HG02970 (cell line): ENCODE measurements at regions not wholly inside any gene's neighbourhood (a gene's known extent, or its start where the extent isn't known, plus 50 kb on each side); places are given as distances from the start of the nearest gene placed in this dataset.

Experiments used
- ATAC-seq: cut with Tn5 transposase; IDR thresholded peaks from one replicate; pipeline ENCODE4 v1.9.1; 2021; ENCODE audit warnings: mild to moderate bottlenecking, moderate library complexity, moderate number of reproducible peaks; ENCODE audit not compliant: unreplicated experiment, low FRiP score

DNA sequence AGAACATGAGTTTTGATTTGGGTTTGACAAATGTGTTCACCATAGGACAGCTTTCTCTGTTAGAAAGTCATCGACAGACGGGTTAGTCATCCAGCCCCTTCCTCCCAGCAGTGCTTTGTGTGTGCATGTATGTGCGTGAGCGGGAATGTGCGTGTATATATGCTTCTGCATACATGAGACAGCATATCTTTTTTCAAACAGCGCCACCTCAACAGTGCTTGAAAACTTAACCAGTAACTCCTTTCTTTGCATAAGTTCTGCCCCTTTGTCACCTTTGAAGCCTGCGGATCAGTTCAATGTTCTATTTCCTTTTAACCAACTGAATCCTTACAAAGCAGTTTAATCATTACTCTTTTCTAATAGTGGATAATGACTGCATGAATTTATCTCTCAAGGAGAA is 351.4 kb downstream of the LPIN1 start:
- ATAC-seq: no peak

DNA sequence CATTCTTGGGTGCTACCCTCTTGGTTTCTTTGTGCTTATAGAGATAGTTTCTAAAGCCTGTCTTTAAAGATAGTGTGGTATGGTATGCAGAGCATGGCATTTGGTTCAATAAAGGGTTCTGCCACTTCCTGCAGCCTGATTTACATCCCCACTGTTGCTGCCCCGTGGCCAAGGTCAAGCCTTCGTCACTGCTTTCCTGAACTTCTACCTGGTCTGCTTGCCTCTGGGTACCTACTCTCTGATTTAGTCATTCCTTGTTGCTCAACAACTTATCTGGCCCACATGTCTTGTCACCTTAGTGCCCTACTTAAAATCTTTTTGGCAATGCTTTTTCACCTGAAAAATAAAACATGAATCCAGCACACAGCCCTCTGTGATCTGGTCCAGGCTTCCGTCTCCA is 352.9 kb downstream of the LPIN1 start:
- ATAC-seq: no peak

DNA sequence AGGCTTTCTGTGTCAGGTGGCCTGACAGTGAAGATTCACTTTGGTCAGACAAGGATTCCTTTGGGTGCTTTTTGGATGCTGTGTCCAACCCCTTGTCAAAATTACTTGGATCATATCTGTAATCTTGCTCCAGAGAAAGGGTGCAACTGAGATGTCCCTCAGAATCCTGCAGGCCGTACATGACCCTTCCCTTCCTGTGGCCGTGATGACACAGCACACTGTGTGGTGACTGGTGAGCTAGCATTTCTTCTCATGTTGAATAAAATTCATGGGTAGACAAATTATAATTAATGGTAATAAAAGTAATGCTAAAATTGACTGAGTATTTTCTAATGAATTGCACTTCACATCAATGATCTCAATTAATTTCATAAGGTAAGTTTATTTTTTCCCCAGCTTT is 356.2 kb downstream of the LPIN1 start:
- no peak for ATAC-seq

DNA sequence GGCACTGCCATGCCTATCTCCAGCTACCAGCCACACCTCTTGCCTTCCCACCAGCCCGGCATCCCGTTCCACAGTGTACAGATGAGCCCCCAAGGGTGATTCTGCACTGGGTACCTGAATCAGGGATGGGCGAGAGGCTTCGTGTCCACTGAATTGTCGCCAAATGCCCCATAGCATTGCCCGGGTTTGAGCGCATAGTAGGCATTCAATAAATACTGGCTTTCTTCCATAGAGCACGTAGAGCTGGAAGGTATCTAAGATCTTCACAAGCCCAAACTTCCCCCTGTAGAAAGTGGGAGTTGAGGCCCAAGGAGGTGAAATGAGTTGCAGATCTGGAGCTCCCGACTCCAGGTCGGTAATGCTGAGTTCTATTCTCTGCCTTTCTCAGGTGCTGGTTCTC is 358.7 kb downstream of the LPIN1 start:
- ATAC-seq: no peak

DNA sequence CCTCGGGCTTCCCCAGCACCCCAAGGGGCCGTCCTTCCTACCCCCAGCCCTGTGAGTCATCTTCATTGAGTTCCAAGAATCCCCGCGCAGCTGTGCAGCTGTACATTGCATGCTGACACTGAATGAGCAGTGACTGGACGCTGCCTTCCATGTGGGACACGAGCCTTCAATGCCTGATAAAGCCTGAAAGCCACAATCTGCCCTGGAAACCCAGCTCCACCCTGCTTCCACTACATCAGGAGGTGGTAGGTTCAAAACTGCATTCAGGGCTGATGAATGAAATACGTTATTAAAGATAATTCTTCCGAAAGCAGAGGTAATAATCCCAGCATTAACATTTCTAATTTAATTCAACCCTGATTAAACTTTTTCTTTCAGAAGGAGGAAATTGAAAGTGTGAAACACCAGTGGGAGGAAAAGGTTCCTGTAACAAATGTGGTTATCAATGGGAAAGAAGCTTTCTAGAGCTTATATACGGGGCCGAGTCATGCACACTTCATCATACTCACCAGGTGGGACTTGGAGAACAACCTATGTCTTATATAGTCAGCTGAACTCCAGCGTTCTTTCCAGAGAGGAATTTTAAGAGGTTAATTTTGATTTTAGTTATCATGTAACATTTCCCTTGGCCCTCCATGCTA is 360.1 kb downstream of the LPIN1 start:
- ATAC-seq: no peak

DNA sequence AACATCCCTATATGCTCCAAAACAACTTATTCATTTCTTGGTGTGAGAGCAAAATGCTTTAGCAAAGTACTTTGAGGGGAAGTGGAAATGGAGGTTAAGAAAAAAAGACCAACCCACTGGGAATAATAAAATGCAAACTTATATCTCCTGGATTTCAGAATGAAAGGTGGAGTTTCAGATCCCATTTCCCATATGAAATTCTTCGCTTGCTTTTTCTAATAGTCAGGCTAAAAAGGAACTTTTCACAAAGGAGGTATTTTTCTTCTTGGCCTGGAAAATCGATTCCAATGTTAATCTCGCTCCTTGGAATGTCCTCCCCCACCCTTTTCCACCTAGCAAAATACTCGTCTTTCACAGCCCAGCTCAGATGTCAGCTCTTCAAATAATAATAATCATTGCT is 360.9 kb downstream of the LPIN1 start:
- no peak for ATAC-seq

DNA sequence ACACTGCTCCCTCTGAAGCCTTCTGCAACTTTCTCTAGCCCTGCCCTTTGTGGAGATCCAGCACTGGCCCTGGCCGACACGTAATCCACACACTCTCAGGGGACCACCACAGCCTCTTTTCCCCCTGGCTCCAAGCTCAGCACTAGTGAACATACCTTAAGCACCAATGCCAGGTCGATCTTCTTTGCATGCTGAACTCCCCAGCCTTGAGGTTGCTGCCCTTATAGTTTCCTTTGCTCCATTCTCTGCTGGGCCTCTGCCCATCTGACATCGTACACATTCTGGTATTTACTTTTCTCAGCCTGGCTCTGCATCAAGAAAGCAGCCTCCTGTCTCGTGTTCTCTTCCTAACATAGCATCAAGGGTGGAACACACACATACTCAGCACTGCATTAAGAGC is 361.5 kb downstream of the LPIN1 start:
- no peak for ATAC-seq

DNA sequence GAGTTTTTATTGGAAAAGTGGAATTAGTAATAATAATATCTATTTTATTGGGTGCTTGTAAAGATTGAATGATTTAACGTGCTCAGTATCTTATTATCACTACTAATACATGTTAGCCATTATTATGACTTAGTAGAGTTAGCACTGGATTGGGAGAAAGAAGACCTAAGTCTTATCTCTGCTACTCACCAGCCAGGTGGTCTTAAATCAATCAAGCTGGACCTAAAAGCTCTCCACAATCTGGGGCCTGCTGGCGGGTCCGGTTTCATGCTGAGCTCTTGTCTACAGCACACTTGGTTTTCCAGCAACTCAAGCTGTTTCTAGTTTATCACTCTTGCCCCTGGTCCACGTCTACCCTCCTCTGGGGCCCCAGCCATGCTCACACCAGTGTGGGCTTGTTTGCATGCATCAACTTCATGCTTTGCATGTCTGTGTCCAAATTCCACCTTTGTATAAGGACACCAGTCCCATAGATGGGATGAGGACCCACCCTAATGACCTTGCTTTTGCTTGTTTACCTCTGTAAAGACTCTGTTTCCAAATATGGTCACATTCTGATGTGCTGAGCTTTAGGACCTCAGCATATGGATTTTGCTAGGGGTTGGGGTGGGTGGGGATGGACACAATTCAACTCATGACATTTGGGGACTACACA is 363.1 kb downstream of the LPIN1 start:
- no peak for ATAC-seq

DNA sequence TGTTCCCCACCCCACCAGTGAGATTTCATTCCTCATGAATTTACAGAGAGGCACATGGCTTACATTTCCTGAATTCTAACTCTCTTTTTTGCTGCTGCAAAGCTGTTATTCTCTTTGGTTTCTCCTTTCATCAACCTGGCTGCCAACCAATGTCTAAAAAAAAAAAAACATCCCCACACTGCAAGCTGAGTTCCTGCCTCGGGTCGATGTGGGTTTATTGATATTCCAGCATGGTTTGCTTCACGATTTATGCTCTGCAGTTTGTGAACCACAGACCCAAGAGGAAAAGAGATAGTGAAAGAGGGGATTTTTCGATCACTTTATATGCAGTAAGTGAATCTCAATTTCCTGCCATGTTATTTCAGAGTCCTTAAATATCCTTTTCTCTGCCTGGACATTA is 363.6 kb downstream of the LPIN1 start:
- ATAC-seq: no peak

DNA sequence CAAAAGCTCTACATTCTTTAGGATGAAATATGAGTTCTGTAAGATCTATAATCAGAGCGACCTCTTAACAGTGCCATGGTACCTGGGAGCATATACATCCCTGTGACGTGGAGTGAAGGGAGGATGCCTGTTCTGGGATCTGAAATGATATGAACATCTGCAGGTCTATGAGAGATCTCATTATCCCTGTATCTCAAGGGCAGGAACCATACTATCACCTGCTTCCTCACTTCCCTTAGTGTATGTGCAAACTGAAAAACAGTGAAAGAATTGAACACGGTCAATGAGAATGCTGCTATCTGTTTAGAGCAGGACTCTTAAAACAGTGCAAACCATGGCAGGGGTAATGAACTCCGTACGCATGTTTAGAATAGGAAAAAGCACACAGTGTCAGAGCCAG is 364.0 kb downstream of the LPIN1 start:
- ATAC-seq: no peak

DNA sequence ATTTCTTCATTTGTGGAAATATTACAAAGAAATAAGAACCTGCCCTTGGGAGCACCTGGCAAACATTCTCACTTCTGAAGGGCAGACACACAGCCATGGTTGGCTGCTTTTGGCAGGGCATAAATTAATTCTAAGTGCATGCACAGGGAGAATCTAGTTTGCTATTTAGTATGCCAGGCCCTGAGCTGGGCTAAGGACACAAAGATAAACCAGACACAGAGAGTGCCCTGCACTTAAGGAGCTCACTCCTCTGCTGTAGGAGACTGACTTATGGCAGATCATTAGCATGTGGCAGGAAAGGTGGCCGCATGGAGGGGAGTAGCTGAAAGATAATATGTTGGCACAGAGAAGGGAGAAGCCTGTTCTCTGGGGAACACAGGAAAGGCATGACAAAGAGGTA is 367.0 kb downstream of the LPIN1 start:
- no peak for ATAC-seq

DNA sequence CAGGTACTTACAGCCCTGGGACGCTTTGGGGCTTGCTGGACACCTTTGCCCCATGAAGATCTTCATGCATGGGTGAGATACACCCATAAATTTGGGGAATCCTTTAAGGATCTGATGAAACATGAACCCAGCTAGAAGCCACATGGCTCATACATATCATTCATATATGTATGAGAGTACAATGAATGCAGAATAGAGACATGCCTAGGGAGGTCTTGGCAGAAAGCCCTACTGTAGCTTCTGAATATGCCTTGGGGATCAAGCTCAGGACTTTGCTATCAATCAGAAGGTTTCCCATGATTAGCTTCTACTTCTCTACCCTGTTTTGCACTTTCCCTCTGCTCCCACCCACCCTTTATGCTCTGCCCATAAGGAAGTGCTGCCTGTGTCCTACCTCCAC is 368.4 kb downstream of the LPIN1 start:
- no peak for ATAC-seq

DNA sequence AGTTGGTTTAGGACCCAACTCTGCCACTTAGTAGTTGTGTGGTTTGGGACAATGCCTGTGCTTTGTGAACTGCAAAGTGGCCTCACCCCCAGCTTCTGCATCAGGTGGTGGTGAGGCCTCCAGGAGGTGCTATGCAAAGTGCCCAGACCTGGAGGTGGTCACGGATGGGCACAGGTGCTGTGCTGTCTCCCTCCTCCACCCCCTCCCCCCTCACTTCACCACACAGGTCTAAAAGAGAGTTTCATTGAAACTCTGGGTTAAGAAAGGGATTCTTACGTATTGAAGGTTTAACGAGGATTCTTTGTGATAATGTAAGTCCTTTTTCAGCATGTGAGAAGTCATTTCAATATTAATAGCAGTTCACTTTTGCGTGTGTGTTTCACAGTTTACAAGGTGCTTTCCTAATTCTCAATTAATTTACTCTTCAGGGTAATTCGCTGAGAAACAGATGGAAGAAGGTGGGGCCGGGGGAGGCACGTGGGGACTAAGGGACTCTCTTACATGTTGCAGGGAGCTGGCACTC is 369.9 kb downstream of the LPIN1 start:
- no peak for ATAC-seq

DNA sequence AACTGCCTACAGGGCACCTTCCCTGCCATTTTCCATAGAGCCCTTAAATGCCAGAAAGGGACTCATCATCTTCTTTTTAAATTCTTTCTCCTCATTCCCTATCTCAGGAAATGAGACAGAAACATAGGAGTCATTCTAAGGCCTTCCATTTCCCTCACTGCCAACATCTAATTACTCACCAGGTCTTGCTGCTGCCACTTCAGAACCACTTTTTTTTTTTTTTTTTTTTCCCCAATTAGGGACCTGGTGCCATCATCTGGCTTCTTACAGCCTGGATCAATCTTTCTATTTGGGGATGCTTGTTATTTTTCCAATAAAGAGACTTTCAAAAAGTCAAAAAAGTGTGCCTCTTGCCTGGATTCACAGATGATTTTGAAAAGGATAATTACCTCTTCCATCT is 373.4 kb downstream of the LPIN1 start:
- no peak for ATAC-seq

DNA sequence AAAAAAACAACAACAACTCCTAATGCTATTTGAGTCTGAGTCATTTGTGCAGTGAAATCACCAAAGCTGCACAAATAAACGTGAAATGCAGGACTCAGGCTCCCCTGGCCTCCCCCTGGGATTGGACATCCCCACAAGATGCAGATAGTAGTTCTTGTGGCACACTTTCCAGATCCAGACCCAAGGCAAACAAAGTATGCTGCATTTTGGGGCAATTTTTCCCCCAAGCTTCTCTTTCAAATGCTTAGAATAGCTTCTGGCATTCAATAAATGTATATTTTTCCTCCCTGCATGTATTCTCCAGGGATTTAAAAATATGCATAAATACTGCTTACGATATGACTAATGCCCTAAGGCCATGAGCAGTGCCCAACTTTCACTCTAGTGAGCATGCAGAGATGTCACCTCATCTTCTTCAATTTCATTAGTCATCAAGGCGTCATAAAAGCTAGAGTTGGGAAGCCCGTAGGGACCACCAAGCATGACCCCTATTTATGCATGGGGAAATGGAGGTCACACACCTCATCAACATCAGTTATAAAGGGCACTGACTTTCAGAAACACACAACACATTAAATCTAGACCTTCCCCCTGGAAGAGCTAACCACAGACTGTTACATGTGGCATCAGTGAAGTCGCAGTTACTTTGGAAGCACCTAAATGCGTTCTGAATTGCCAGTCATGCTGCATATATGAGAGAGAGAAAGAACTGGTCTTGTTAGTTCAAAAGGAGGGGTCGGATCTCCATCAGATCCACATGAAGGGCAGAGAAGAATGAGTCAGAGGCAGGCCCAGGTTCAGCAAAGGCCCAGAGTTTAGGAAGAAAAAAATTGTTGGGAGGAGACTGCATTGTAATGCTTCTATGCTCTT is 374.1 kb downstream of the LPIN1 start:
- ATAC-seq: no peak

DNA sequence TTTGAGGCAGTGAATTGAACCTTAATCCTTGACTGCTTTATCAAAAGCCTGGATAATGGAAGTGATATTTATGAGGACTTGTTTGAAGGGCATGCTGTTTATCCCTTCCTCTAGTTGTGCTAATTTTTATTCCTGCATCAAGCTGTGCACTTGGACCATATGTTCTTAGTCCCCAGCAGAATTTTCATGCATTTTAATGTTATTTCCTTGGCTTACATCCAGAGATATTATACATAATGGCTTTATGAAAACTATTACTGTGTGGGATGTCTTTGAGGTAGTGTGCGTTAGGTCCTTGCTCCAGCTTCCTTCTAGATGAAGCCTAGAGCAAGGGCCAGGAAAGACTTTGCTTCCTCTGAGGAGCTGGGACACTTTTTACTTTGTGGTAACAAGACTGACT is 378.4 kb downstream of the LPIN1 start:
- no peak for ATAC-seq

DNA sequence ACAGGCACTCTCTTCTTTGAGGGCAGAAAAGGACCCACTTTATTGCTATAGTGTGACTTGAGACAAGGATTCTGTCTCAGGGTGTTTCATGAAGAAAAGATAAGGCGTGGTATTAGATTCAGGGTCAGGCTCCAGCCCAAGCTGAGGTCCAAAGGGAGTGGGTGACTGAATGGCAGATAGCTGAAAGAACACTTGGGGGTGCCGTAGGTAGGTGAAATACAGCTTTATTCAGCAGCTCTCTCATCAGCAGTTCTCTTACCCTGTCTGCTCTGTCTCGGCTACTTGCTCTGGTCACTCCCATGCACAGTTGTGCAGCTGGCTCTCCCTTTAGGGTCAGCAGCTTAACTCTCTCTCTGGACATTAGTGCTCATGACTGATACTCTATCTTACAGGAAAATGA is 379.9 kb downstream of the LPIN1 start:
- no peak for ATAC-seq

DNA sequence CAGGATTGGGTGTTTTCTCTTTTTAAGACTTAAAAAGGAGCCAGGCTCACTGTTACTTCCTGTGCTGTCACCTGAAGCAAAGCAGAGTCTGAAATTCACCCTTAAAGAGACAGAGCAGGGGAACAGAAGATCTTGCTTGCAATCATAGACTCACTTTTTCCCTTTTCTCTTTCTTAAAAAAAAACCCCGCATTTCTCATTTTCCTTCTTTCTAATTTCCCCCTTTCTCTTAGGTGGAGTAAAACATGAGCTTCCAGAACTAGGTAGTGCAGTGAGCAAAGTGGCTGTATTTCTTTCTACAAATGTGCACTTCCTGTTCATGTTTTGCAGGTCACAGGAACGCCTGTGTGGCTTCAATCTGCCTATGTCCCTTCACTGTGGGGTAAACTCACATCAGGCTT is 381.2 kb downstream of the LPIN1 start:
- ATAC-seq: no peak

DNA sequence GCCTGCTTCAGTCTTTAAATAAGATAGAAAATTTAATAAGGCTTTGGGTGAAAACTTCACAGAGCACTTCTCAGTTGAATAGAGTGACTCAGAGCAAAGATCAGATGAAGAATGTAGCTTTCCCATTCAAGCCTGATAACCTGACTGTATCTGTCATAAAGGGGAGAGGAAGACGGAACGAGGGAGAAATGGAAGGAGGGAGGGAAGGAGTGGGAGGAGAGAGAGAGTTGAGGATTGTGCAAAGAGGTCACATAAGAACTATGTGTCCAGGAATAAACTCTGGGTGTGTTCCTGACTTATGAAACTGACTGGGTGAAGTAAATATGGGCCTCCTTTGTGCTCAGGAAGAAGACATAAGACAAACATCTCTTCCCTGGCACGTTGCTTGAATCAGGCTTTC is 385.5 kb downstream of the LPIN1 start:
- no peak for ATAC-seq

DNA sequence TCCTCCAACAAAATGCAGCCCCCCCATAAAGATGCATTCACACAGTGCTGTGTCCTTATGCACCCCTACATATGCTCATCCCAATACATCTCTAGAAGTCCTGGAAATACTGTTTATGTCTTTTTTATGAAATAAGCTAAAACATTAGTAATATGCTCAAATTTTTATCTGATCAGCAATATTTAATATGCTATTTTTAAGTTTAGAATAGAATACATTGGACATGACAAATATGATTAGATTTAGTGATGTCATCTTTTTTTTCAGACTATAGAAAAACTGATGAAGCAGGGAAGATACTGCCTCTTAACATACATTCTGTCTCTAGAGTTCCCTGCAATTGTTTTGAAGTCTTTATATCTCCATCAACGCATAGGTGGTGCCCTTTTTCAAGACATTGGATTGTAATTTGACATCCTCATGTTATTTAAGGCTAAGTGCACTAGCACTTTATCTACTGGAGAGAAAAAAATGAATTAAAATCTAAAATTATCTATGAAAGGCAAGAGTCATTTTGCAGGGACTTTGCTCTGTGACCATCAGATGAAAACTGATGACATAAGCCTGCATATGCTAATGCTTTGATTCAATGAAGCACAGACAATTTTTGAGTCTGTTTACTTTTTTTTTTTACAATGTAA is 395.3 kb downstream of the LPIN1 start:
- ATAC-seq: no peak

DNA sequence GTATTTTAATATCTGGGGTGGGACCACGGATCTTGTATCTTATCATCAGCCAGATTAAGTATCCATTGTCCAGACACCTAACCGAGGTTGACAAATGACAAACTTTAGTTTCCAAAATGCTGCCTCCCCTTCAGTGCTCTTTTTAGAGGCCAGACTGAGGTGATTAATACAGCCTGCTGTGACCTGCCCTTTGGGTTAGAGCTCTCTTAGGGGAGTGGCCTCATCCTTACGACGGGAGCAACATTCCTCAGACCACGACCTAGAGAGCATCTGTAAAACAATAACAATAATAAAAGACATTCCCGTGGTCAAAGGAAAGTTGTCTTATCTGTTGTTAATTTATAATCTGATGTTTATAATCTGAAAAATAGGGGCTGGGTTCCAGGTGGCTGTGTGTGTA is 405.3 kb downstream of the LPIN1 start:
- ATAC-seq: no peak
